Hematopoietic multipotent progenitor cell treated with erythropoietin and hydrocortisone succinate and interleukin-3 and kit ligand, for 4 days (in vitro differentiated cells): ENCODE measurements at regions not wholly inside any gene's neighbourhood (a gene's known extent, or its start where the extent isn't known, plus 50 kb on each side); places are given as distances from the start of the nearest gene placed in this dataset.

ENCODE experiments used
- DNase-seq: peaks from one replicate; pipeline ENCODE4 v3.0.0-alpha.2; 2015

- DNase-seq, result no peak
Observed at GRCh38 chr20:40536808-40537207, 152.2 kb downstream of the MAFB start.

GRCh38 chr20:40535816-40536215, 153.2 kb downstream of the MAFB start:
- DNase-seq, result no peak

GRCh38 chr20:40532103-40532502, 156.9 kb downstream of the MAFB start:
- DNase-seq, result peak; percentile 37

- DNase-seq, result no peak
Observed at GRCh38 chr20:40525351-40525750, 163.7 kb downstream of the MAFB start.

GRCh38 chr20:40524071-40524470, 165.0 kb downstream of the MAFB start:
- no peak for DNase-seq

GRCh38 chr20:40522405-40522804, 166.6 kb downstream of the MAFB start:
- DNase-seq, result no peak

GRCh38 chr20:40521962-40522361, 167.1 kb downstream of the MAFB start:
- DNase-seq, result no peak

- DNase-seq, result no peak
Observed at GRCh38 chr20:40519918-40520317, 169.1 kb downstream of the MAFB start.

GRCh38 chr20:40512994-40513393, 176.0 kb downstream of the MAFB start:
- DNase-seq, result no peak

GRCh38 chr20:40512591-40512990, 176.4 kb downstream of the MAFB start:
- DNase-seq, result no peak

- no peak for DNase-seq
Observed at GRCh38 chr20:40511478-40511877, 177.6 kb downstream of the MAFB start.

- no peak for DNase-seq
Observed at GRCh38 chr20:40510622-40511021, 178.4 kb downstream of the MAFB start.

- DNase-seq, result no peak
Observed at GRCh38 chr20:40508821-40509220, 180.2 kb downstream of the MAFB start.

- DNase-seq, result peak; percentile 92
Observed at GRCh38 chr20:40506537-40506939, 182.5 kb downstream of the MAFB start.

- no peak for DNase-seq
Observed at GRCh38 chr20:40503119-40503518, 185.9 kb downstream of the MAFB start.

- no peak for DNase-seq
Observed at GRCh38 chr20:40502576-40502975, 186.5 kb downstream of the MAFB start.

GRCh38 chr20:40499391-40499790, 189.6 kb downstream of the MAFB start:
- no peak for DNase-seq

GRCh38 chr20:40497899-40498691, 190.9 kb downstream of the MAFB start:
- peak; percentile 72 for DNase-seq

- DNase-seq, result no peak
Observed at GRCh38 chr20:40495956-40496355, 193.1 kb downstream of the MAFB start.

GRCh38 chr20:40494248-40494647, 194.8 kb downstream of the MAFB start:
- no peak for DNase-seq

GRCh38 chr20:40493549-40493948, 195.5 kb downstream of the MAFB start:
- no peak for DNase-seq

GRCh38 chr20:40493071-40493470, 196.0 kb downstream of the MAFB start:
- DNase-seq, result no peak

GRCh38 chr20:40491009-40491590, 197.9 kb downstream of the MAFB start:
- no peak for DNase-seq

- no peak for DNase-seq
Observed at GRCh38 chr20:40489886-40490285, 199.2 kb downstream of the MAFB start.

GRCh38 chr20:40488401-40488800, 200.6 kb downstream of the MAFB start:
- DNase-seq, result no peak
